ENCODE measurements at regions not wholly inside any gene's neighbourhood (a gene's known extent, or its start where the extent isn't known, plus 50 kb on each side); places are given as distances from the start of the nearest gene placed in this dataset.

- no peak for TF ChIP-seq CTCF (conservative IDR thresholded peaks at IDR 0.05 in 1 of 2, IDR thresholded peaks at IDR 0.05 in 1 of 2; ENCODE audit: low read depth in 1 of 2, low read length in 2 of 2)
- TF ChIP-seq EZH2 (IDR thresholded peaks at IDR 0.05; ENCODE audit: low read length, missing control alignments), result no peak
These were observed 311.8 kb upstream of the ARRDC4 start for GRCh38 chr15:97648728-97649127.

Data from fibroblast of lung (primary cell).